K562 (cell line): ENCODE measurements at regions not wholly inside any gene's neighbourhood (a gene's known extent, or its start where the extent isn't known, plus 50 kb on each side); places are given as distances from the start of the nearest gene placed in this dataset.

Source experiments
- BCOR ChIP-seq: fragments of 450-650 bp; IDR thresholded peaks from 2 replicates; pipeline ENCODE4 v1.6.1; 2016
- CHD7 ChIP-seq: fragments of 200-600 bp; sonication (generic); IDR thresholded peaks from one replicate; pipeline ENCODE4 v1.6.1; 2012; ENCODE audit warnings: mild to moderate bottlenecking, low read depth, low read length, inconsistent platforms
- HDAC2 ChIP-seq: fragments of 450-650 bp; IDR thresholded peaks from 2 replicates; pipeline ENCODE4 v1.6.1; 2016; ENCODE audit warnings: mild to moderate bottlenecking
- MLX ChIP-seq, 2 experiments: fragments of 450-650 bp in 1 of 2; sonication (generic) in 1 of 2; formaldehyde crosslinking; conservative IDR thresholded peaks; 2 replicates each; pipeline versions ENCODE4 v1.4.0 to v1.8.1; 2020 to 2022; ENCODE audit warnings: mild to moderate bottlenecking in 1 of 2, missing genetic modification reagents in 1 of 2
- MNT ChIP-seq, 2 experiments: fragments of 450-650 bp; conservative IDR thresholded peaks; 2 replicates each; pipeline ENCODE4 v1.6.1; 2017; ENCODE audit warnings: mild to moderate bottlenecking in 2 of 2, moderate library complexity in 2 of 2
- RBM25 ChIP-seq: fragments of 200-400 bp; formaldehyde crosslinking; IDR thresholded peaks from 2 replicates; pipeline ENCODE4 v1.6.1; 2018; ENCODE audit warnings: low read length, low read depth, moderate library complexity; ENCODE audit not compliant: severe bottlenecking
- SMAD3 ChIP-seq: fragments of 450-650 bp; formaldehyde crosslinking; conservative IDR thresholded peaks from 2 replicates; pipeline ENCODE4 v1.4.0; 2020; ENCODE audit warnings: mild to moderate bottlenecking
- SMARCC2 ChIP-seq: fragments of 450-650 bp; IDR thresholded peaks from 2 replicates; pipeline ENCODE4 v1.6.1; 2017; ENCODE audit warnings: antibody characterized with exemption, moderate library complexity, mild to moderate bottlenecking, low read depth
- TCF7 ChIP-seq: sonication (generic); IDR thresholded peaks from 2 replicates; pipeline ENCODE4 v1.6.1; 2016; ENCODE audit warnings: antibody characterized with exemption, borderline replicate concordance
- ZNF699 ChIP-seq: fragments of 250-450 bp; sonication (Bioruptor Pico); IDR thresholded peaks from 2 replicates; pipeline ENCODE4 v1.8.0; 2021; ENCODE audit warnings: mild to moderate bottlenecking, moderate library complexity; ENCODE audit not compliant: insufficient replicate concordance

- TF ChIP-seq CHD7 = no peak
- TF ChIP-seq BCOR = peak; percentile 98
- TF ChIP-seq MNT (conservative IDR thresholded peaks at IDR 0.05) = peak in 1 of 2 experiments; percentile 21; a peak in 1 of 4 replicates
- no peak for TF ChIP-seq ZNF699 (CRISPR knock-in tag)
- TF ChIP-seq TCF7 = no peak
- no peak for TF ChIP-seq SMAD3 (CRISPR knock-in tag)
- peak; percentile 87 for TF ChIP-seq HDAC2
- TF ChIP-seq SMARCC2 = no peak
- TF ChIP-seq RBM25 = peak; percentile 90
- no peak for TF ChIP-seq MLX (CRISPR knock-in tag; conservative IDR thresholded peaks at IDR 0.05)
- TF ChIP-seq, all 486 proteins: peak for 10
Observed at GRCh38 chr15:77731945-77732344, 99.2 kb upstream of the LINGO1 start (continued).
